Fibroblast of villous mesenchyme (primary cell): ENCODE measurements at regions not wholly inside any gene's neighbourhood (a gene's known extent, or its start where the extent isn't known, plus 50 kb on each side); places are given as distances from the start of the nearest gene placed in this dataset.

ENCODE experiments used
- DNase-seq: peaks from one replicate; pipeline ENCODE4 v3.0.0-alpha.2; 2010; ENCODE audit warnings: low read depth
- H3K4me3 ChIP-seq: 2 replicates; pipeline ENCODE4 v1.5.1; 2011; ENCODE audit warnings: low read depth, mild to moderate bottlenecking, low read length
- TF ChIP-seq, protein P1 (sequence below): IDR thresholded peaks from 2 replicates; pipeline ENCODE4 v1.5.1; 2012; ENCODE audit warnings: low read depth, mild to moderate bottlenecking, low read length; ENCODE audit not compliant: insufficient read depth

DNA sequence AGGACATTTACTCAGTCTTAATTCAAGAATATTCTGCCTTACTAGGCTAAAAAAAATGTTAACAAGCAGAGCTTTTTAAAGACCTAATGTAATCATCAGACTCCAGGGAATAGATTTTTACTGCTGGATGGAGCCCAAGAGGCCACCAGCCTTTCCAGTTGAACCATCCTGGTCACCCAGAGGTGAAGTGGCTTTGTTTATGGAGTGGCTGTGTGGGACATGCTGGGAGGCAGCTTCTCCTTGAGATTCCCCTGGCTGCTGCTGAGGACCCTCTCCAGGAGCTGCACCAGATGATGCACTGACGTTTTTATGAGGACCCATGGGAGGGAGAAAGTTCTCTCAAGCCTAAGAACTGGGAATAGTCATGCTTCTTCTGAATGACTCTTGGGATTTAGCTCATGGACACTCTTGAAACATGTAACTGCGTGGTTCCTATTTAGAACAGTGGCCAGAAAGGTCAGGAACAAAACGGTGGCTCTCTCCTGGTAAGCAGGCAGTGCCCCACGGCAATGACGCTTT, 205.9 kb upstream of the MIR17HG start:
- H3K4me3 ChIP-seq = no peak overlapping the region
- TF ChIP-seq, protein P1, sequence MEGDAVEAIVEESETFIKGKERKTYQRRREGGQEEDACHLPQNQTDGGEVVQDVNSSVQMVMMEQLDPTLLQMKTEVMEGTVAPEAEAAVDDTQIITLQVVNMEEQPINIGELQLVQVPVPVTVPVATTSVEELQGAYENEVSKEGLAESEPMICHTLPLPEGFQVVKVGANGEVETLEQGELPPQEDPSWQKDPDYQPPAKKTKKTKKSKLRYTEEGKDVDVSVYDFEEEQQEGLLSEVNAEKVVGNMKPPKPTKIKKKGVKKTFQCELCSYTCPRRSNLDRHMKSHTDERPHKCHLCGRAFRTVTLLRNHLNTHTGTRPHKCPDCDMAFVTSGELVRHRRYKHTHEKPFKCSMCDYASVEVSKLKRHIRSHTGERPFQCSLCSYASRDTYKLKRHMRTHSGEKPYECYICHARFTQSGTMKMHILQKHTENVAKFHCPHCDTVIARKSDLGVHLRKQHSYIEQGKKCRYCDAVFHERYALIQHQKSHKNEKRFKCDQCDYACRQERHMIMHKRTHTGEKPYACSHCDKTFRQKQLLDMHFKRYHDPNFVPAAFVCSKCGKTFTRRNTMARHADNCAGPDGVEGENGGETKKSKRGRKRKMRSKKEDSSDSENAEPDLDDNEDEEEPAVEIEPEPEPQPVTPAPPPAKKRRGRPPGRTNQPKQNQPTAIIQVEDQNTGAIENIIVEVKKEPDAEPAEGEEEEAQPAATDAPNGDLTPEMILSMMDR = no peak
- no peak for DNase-seq

- no peak overlapping the region for H3K4me3 ChIP-seq
- TF ChIP-seq, protein P1 = no peak
- DNase-seq = peak; percentile 7
Measured at GRCh38 chr13:91142572-91142971, 204.9 kb upstream of the MIR17HG start.

GRCh38 chr13:91144054-91144453, 203.4 kb upstream of the MIR17HG start:
- DNase-seq = no peak
- TF ChIP-seq, protein P1 = no peak
- no peak overlapping the region for H3K4me3 ChIP-seq

DNA sequence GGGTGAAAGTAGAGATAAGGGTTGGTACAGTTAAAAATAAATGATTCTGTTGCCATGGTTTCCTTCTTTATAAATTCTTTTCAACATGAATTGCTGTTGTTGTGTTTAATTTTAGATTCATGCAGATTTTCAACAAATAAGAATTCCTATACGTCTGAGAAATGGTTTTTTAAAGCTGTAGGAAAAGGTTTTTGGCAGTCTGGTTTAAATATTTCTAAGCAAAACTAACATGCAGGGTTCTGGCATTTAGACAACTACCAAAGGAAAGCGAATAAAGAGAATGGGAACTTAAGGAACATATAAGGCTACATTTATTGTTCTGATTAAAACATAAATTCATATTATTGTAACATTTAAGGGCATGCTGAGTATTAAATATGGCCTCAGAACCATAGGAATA, 203.0 kb upstream of the MIR17HG start:
- DNase-seq = no peak
- H3K4me3 ChIP-seq = no peak overlapping the region
- TF ChIP-seq, protein P1 = no peak

DNA sequence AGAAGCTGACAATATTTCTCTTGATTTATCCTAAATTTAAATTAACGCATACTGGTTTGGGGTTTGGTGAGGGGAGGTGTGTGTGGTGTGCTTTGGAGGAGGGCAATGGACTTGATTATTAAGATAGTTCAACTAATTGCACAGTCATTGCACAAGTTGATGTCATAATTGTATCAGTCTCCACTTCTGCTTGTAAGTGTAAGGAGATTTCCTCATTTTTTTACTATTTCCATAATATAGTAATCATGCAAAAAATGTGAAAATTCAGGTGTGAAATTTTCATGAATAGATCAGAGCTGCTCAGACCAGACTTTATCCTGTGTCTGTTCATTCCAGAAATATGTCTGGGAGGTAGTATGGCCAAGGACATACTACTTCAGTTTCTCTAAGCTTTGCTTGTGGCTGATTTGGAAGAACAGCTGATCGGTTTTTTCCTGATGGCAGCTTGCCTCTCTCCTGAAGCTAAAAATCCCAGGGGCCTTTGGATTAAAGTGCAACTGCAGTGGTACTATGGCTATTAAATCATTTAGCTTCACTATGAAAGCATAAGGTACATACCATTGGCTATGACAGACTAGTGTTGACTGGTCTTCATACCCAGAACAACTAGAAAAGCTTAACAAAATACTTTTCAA, 201.8 kb upstream of the MIR17HG start:
- no peak overlapping the region for H3K4me3 ChIP-seq
- TF ChIP-seq, protein P1 = no peak
- no peak for DNase-seq

- TF ChIP-seq, protein P1 = no peak
- no peak overlapping the region for H3K4me3 ChIP-seq
- DNase-seq = no peak
Measured at GRCh38 chr13:91146601-91147000, 200.9 kb upstream of the MIR17HG start.

DNA sequence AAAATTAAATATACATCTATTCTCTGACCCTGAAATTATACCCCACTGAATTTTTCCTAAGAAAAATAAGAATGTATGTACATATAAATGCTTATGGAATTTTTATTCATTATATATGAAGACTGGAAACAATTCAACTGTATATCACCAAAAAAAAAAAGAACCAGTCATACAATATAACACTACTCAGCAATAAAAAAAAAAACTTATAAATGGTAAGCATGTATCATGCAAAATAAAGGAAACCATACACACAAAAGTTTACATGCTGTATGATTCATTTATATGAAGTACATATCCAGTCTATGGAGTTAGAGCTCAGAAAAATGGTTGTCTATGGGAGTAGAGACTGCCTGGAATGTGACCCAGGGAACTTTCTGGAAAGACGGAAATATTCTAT, 199.4 kb upstream of the MIR17HG start:
- H3K4me3 ChIP-seq = no peak overlapping the region
- no peak for DNase-seq
- TF ChIP-seq, protein P1 = no peak
